Vagina (tissue), 2 donors: ENCODE measurements at regions not wholly inside any gene's neighbourhood (a gene's known extent, or its start where the extent isn't known, plus 50 kb on each side); places are given as distances from the start of the nearest gene placed in this dataset.
A peak's percentile ranks its signal among the peaks of the same experiment; 100 is the strongest.

ENCODE experiments used
- DNase-seq, 2 donors: peaks; one replicate each; pipeline ENCODE4 v3.0.0-alpha.2; 2017; ENCODE audit errors: extremely low spot score in 2 of 2
- H3K27ac ChIP-seq: fragments of 200-600 bp; sonication (generic); one replicate; pipeline ENCODE4 v1.5.1; 2019
- H3K27me3 ChIP-seq: fragments of 200-600 bp; sonication (generic); one replicate; pipeline ENCODE4 v1.5.1; 2019
- H3K36me3 ChIP-seq, 2 donors: fragments of 200-600 bp; sonication (generic); one replicate each; pipeline ENCODE4 v1.5.1; 2017 to 2019
- H3K4me1 ChIP-seq: fragments of 200-600 bp; sonication (generic); one replicate; pipeline ENCODE4 v1.5.1; 2019
- H3K4me3 ChIP-seq, 2 donors: fragments of 200-600 bp; sonication (generic); 1 replicate in 1 of 2; 2 replicates in 1 of 2; pipeline ENCODE4 v1.5.1; 2016 to 2019
- H3K9me3 ChIP-seq: fragments of 200-600 bp; sonication (generic); one replicate; pipeline ENCODE4 v1.5.1; 2019
- CTCF ChIP-seq, 3 experiments: fragments of 450-650 bp in 2 of 3; fragments of 200-600 bp in 1 of 3; sonication (generic) in 1 of 3; IDR thresholded peaks; one replicate each; pipeline ENCODE4 v1.5.1; 2017 to 2019; ENCODE audit warnings: antibody characterized with exemption in 3 of 3, mild to moderate bottlenecking in 2 of 3, moderate library complexity in 2 of 3
- POLR2A ChIP-seq, 2 donors: fragments of 450-650 bp; IDR thresholded peaks; one replicate each; pipeline ENCODE4 v1.6.1; 2017; ENCODE audit warnings: antibody characterized with exemption in 2 of 2, mild to moderate bottlenecking in 2 of 2, moderate library complexity in 2 of 2
- POLR2AphosphoS5 ChIP-seq, 2 donors: sonication (generic); formaldehyde crosslinking; IDR thresholded peaks; one replicate each; pipeline ENCODE4 v1.9.0; 2017; ENCODE audit warnings: antibody characterized with exemption in 2 of 2, mild to moderate bottlenecking in 2 of 2, low read depth in 1 of 2; ENCODE audit not compliant: insufficient read depth in 1 of 2
- intact Hi-C: fragments of 100-400 bp; cut with DNase I; formaldehyde crosslinking; loops from one replicate; pipeline ENCODE4 v1.15.1; 2023

- no peaks in the 10 kb centered on the region for H3K9me3 ChIP-seq
- TF ChIP-seq POLR2AphosphoS5 (IDR thresholded peaks at IDR 0.05; ENCODE audit: insufficient read depth in 1 of 2, low read depth in 1 of 2), result no peak
- TF ChIP-seq CTCF (IDR thresholded peaks at IDR 0.05), result no peak
- peak overlapping the region; percentile 13 for H3K27ac ChIP-seq
- DNase-seq, result no peak
- H3K4me1 ChIP-seq, result peaks cover 23% of the 10 kb centered on the region
- H3K36me3 ChIP-seq, result no peaks in the 10 kb centered on the region
- intact Hi-C loops, result no loop called here
- H3K27me3 ChIP-seq, result no peaks in the 10 kb centered on the region
- H3K4me3 ChIP-seq, result no peak overlapping the region
Observed at GRCh38 chr12:124726596-124727263, 136.9 kb downstream of the SCARB1 start.

- no peak overlapping the region for H3K4me3 ChIP-seq
- H3K9me3 ChIP-seq, result no peaks in the 10 kb centered on the region
- peaks cover 33% of the 10 kb centered on the region for H3K4me1 ChIP-seq
- no peaks in the 10 kb centered on the region for H3K36me3 ChIP-seq
- H3K27me3 ChIP-seq, result no peaks in the 10 kb centered on the region
- no peak for DNase-seq
- TF ChIP-seq CTCF (IDR thresholded peaks at IDR 0.05) (no peak), POLR2A (IDR thresholded peaks at IDR 0.05) (no peak), POLR2AphosphoS5 (IDR thresholded peaks at IDR 0.05; ENCODE audit: insufficient read depth in 1 of 2, low read depth in 1 of 2) (no peak)
- H3K27ac ChIP-seq, result no peak overlapping the region
- intact Hi-C loops, result no loop called here
Observed at GRCh38 chr12:124725597-124726237, 137.9 kb downstream of the SCARB1 start.

GRCh38 chr12:124725099-124725498 is 138.6 kb downstream of the SCARB1 start:
- H3K36me3 ChIP-seq, result no peaks in the 10 kb centered on the region
- no peaks in the 10 kb centered on the region for H3K27me3 ChIP-seq
- no peak overlapping the region for H3K4me3 ChIP-seq
- intact Hi-C loops, result no loop called here
- H3K4me1 ChIP-seq, result peaks cover 39% of the 10 kb centered on the region
- DNase-seq, result no peak
- no peak overlapping the region for H3K27ac ChIP-seq
- no peak for TF ChIP-seq POLR2A (IDR thresholded peaks at IDR 0.05)
- no peak for TF ChIP-seq POLR2AphosphoS5 (IDR thresholded peaks at IDR 0.05; ENCODE audit: insufficient read depth in 1 of 2, low read depth in 1 of 2)
- TF ChIP-seq CTCF (IDR thresholded peaks at IDR 0.05), result no peak
- H3K9me3 ChIP-seq, result no peaks in the 10 kb centered on the region

GRCh38 chr12:124722878-124723277 is 140.8 kb downstream of the SCARB1 start:
- Histone ChIP-seq H3K4me1 (peaks cover 45% of the 10 kb centered on the region), H3K27me3 (no peaks in the 10 kb centered on the region), H3K9me3 (no peaks in the 10 kb centered on the region), H3K36me3 (no peaks in the 10 kb centered on the region), H3K4me3 (no peak overlapping the region), H3K27ac (no peak overlapping the region)
- no peak for DNase-seq
- intact Hi-C loops, result no loop called here
- TF ChIP-seq POLR2A (IDR thresholded peaks at IDR 0.05) (no peak), CTCF (IDR thresholded peaks at IDR 0.05) (no peak), POLR2AphosphoS5 (IDR thresholded peaks at IDR 0.05; ENCODE audit: insufficient read depth in 1 of 2, low read depth in 1 of 2) (peak in 1 of 2 donors; percentile 12)

- no peaks in the 10 kb centered on the region for H3K9me3 ChIP-seq
- intact Hi-C loops, result no loop called here
- no peak overlapping the region for H3K27ac ChIP-seq
- H3K4me1 ChIP-seq, result peaks cover 33% of the 10 kb centered on the region
- H3K36me3 ChIP-seq, result no peaks in the 10 kb centered on the region
- H3K4me3 ChIP-seq, result no peak overlapping the region
- H3K27me3 ChIP-seq, result no peaks in the 10 kb centered on the region
- no peak for TF ChIP-seq POLR2AphosphoS5 (IDR thresholded peaks at IDR 0.05; ENCODE audit: insufficient read depth in 1 of 2, low read depth in 1 of 2)
- no peak for TF ChIP-seq POLR2A (IDR thresholded peaks at IDR 0.05)
- TF ChIP-seq CTCF (IDR thresholded peaks at IDR 0.05), result no peak
- no peak for DNase-seq
Observed at GRCh38 chr12:124721501-124722162, 142.0 kb downstream of the SCARB1 start.
